ENCODE measurements at regions not wholly inside any gene's neighbourhood (a gene's known extent, or its start where the extent isn't known, plus 50 kb on each side); places are given as distances from the start of the nearest gene placed in this dataset.

- ATAC-seq, result no peak
- H3K9me3 ChIP-seq (ENCODE audit: control insufficient read depth, insufficient read depth, low read depth, low read length), result no peaks in the 10 kb centered on the region
- intact Hi-C loops (cut with micrococcal nuclease; ENCODE audit: unreplicated experiment), result no loop called here
- H3K4me1 ChIP-seq (ENCODE audit: control insufficient read depth, insufficient read depth, low read length), result peaks cover 43% of the 10 kb centered on the region
- H3K27ac ChIP-seq (ENCODE audit: low read length), result peak overlapping the region; percentile 100
- ChIA-PET CTCF (interaction anchor here (1.5 kb wide), 1 partner anchor 49 kb away, joined by 5 read pairs; no protein-coding TSS in a partner anchor), POLR2A (interaction anchor here (0.7 to 0.8 kb wide), 2 partner anchors 15 to 1108 kb away, joined by 3 to 6 read pairs; no protein-coding TSS in a partner anchor)
- in situ Hi-C loops (cut with HindIII; ENCODE audit: low pct_unique_long_range_greater_than_20kb, low sequenced_read_pairs), result no loop called here
- no TSS peak for BruUV-seq (replicated peaks)
- no peaks in the 10 kb centered on the region for H3K36me3 ChIP-seq (ENCODE audit: control insufficient read depth, insufficient read depth, low read length)
- peak overlapping the region in 1 of 2 experiments; percentile 67; a peak in 2 of 4 replicates for H3K4me3 ChIP-seq (ENCODE audit: low read depth in 2 of 2, low read length in 2 of 2)
- no peak for DNase-seq (ENCODE audit: low read depth, low spot score)
- TF ChIP-seq, protein P1, sequence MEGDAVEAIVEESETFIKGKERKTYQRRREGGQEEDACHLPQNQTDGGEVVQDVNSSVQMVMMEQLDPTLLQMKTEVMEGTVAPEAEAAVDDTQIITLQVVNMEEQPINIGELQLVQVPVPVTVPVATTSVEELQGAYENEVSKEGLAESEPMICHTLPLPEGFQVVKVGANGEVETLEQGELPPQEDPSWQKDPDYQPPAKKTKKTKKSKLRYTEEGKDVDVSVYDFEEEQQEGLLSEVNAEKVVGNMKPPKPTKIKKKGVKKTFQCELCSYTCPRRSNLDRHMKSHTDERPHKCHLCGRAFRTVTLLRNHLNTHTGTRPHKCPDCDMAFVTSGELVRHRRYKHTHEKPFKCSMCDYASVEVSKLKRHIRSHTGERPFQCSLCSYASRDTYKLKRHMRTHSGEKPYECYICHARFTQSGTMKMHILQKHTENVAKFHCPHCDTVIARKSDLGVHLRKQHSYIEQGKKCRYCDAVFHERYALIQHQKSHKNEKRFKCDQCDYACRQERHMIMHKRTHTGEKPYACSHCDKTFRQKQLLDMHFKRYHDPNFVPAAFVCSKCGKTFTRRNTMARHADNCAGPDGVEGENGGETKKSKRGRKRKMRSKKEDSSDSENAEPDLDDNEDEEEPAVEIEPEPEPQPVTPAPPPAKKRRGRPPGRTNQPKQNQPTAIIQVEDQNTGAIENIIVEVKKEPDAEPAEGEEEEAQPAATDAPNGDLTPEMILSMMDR (IDR thresholded peaks at IDR 0.05), result no peak
- 0 out of 2 replicates have a peak, but pooled peaks have one; percentile 5 for TF ChIP-seq POLR2AphosphoS5 (IDR thresholded peaks at IDR 0.05; ENCODE audit: low read depth, low read length)
- no peaks in the 10 kb centered on the region for H3K27me3 ChIP-seq (ENCODE audit: control insufficient read depth, insufficient read depth, low read length)
Measured at GRCh38 chr6:27128311-27129094, 119.0 kb upstream of the PRSS16 start.

DNA sequence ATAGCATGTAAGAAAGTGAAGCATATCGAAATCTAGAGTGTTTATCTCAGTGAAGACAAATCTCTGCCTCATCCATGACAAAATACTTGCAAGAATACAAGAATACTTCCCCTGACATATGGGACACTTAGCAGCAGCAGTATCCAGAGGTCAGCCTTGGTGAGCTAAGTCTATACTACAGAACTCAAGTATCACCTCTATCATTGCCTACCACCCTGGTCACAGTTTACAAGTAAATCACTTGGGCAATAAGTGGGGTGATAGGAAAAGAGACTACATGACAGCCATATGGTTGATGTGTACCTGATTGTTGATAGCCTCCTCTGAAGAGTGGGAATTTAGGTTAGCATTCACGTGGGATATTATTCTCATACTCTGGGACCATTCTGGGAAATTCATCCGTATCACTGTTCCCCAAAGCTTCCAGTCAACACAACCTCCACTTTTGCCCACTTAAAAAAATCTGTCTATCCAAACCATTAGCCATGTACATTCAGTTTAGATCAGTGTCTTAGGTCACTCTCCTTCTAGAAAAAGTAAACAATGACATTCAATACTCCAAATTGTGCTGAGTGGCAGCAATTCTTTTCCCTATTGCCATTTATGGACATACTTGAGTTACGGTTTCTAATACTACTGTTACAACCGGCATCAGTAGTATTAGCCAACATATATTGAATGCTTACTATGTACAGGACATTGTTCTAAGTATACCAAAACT lies 118.2 kb upstream of the PRSS16 start:
- in situ Hi-C loops (cut with HindIII; ENCODE audit: low pct_unique_long_range_greater_than_20kb, low sequenced_read_pairs), result no loop called here
- POLR2A ChIA-PET, result no interaction called here
- CTCF ChIA-PET, result no interaction called here
- TF ChIP-seq, protein P2, sequence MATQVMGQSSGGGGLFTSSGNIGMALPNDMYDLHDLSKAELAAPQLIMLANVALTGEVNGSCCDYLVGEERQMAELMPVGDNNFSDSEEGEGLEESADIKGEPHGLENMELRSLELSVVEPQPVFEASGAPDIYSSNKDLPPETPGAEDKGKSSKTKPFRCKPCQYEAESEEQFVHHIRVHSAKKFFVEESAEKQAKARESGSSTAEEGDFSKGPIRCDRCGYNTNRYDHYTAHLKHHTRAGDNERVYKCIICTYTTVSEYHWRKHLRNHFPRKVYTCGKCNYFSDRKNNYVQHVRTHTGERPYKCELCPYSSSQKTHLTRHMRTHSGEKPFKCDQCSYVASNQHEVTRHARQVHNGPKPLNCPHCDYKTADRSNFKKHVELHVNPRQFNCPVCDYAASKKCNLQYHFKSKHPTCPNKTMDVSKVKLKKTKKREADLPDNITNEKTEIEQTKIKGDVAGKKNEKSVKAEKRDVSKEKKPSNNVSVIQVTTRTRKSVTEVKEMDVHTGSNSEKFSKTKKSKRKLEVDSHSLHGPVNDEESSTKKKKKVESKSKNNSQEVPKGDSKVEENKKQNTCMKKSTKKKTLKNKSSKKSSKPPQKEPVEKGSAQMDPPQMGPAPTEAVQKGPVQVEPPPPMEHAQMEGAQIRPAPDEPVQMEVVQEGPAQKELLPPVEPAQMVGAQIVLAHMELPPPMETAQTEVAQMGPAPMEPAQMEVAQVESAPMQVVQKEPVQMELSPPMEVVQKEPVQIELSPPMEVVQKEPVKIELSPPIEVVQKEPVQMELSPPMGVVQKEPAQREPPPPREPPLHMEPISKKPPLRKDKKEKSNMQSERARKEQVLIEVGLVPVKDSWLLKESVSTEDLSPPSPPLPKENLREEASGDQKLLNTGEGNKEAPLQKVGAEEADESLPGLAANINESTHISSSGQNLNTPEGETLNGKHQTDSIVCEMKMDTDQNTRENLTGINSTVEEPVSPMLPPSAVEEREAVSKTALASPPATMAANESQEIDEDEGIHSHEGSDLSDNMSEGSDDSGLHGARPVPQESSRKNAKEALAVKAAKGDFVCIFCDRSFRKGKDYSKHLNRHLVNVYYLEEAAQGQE (IDR thresholded peaks at IDR 0.05; ENCODE audit: insufficient read depth in 1 of 2, low read depth in 2 of 2, low read length in 1 of 2), result no peak
- no TSS peak for BruUV-seq (replicated peaks)
- Histone ChIP-seq H3K9me3 (ENCODE audit: control insufficient read depth, insufficient read depth, low read depth, low read length) (no peaks in the 10 kb centered on the region), H3K4me3 (ENCODE audit: low read depth in 2 of 2, low read length in 2 of 2) (no peak overlapping the region; a peak in 1 of 4 replicates), H3K27me3 (ENCODE audit: control insufficient read depth, insufficient read depth, low read length) (no peaks in the 10 kb centered on the region), H3K36me3 (ENCODE audit: control insufficient read depth, insufficient read depth, low read length) (no peaks in the 10 kb centered on the region), H3K4me1 (ENCODE audit: control insufficient read depth, insufficient read depth, low read length) (peaks cover 43% of the 10 kb centered on the region), H3K27ac (ENCODE audit: low read length) (peak overlapping the region; percentile 100)
- ATAC-seq (no peak), DNase-seq (ENCODE audit: low read depth, low spot score) (no peak)
- intact Hi-C loops (cut with micrococcal nuclease; ENCODE audit: unreplicated experiment), result no loop called here

DNA sequence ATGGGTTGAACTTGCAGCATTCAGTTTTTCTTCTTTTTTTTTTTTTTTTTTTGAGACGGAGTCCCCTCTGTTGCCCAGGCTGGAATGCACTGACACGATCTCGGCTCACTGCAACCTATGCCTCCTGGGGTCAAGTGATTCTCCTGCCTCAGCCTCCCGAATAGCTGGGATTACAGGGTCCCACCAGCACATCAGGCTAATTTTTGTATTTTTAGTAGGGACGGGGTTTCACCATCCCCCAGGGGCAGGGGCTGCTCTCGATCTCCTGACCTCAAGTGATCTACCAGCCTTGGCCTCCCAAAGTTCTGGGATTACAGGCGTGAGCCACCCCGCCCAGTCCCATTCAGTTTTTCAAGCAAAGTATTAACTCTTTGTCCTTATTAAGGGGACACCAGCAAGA lies 117.6 kb upstream of the PRSS16 start:
- Histone ChIP-seq H3K36me3 (ENCODE audit: control insufficient read depth, insufficient read depth, low read length) (no peaks in the 10 kb centered on the region), H3K9me3 (ENCODE audit: control insufficient read depth, insufficient read depth, low read depth, low read length) (no peaks in the 10 kb centered on the region), H3K27ac (ENCODE audit: low read length) (peak overlapping the region; percentile 100), H3K4me1 (ENCODE audit: control insufficient read depth, insufficient read depth, low read length) (peaks cover 43% of the 10 kb centered on the region), H3K27me3 (ENCODE audit: control insufficient read depth, insufficient read depth, low read length) (no peaks in the 10 kb centered on the region), H3K4me3 (ENCODE audit: low read depth in 2 of 2, low read length in 2 of 2) (peak overlapping the region; percentile 86 to 95; a peak in 3 of 4 replicates)
- BruUV-seq (replicated peaks), result no TSS peak
- no peak for DNase-seq (ENCODE audit: low read depth, low spot score)
- ATAC-seq, result no peak
- no peak for TF ChIP-seq TCF7L2 (IDR thresholded peaks at IDR 0.05; ENCODE audit: low read depth, low read length)
- TF ChIP-seq, protein P1 (IDR thresholded peaks at IDR 0.05), result no peak
- TF ChIP-seq SIN3A (IDR thresholded peaks at IDR 0.05; ENCODE audit: borderline replicate concordance, insufficient read depth, low read depth, low read length), result no peak
- no peak for TF ChIP-seq POLR2AphosphoS5 (IDR thresholded peaks at IDR 0.05; ENCODE audit: low read depth, low read length)
- TF ChIP-seq, protein P2 (IDR thresholded peaks at IDR 0.05; ENCODE audit: insufficient read depth in 1 of 2, low read depth in 2 of 2, low read length in 1 of 2), result no peak
- ChIA-PET CTCF (no interaction called here), POLR2A (no interaction called here)
- in situ Hi-C loops (cut with HindIII; ENCODE audit: low pct_unique_long_range_greater_than_20kb, low sequenced_read_pairs) (no loop called here), intact Hi-C loops (cut with micrococcal nuclease; ENCODE audit: unreplicated experiment) (no loop called here)

Data from Panc1 (cell line).